PC-3 (cell line): ENCODE measurements at regions not wholly inside any gene's neighbourhood (a gene's known extent, or its start where the extent isn't known, plus 50 kb on each side); places are given as distances from the start of the nearest gene placed in this dataset.

Source experiments
- ATAC-seq: fragments of 200-7000 bp; cut with Tn5 transposase; 2 replicates; pipeline ENCODE4 v1.9.1; 2020; ENCODE audit warnings: mild to moderate bottlenecking, moderate library complexity
- BruUV-seq: library from RNA; stranded (reverse); fragments of 400-500 nt; replicated peaks from 2 replicates; lab custom pipeline; 2021; lab: Mats Ljungman, UMichigan
- CTCF ChIA-PET: fragments of 300-600 bp; sonication (Branson Sonifier 250); formaldehyde crosslinking; loops from one replicate; lab custom pipeline; 2022; ENCODE audit warnings: antibody characterized with exemption; lab: Charles Lee
- POLR2A ChIA-PET: fragments of 300-600 bp; sonication (Branson Sonifier 250); formaldehyde crosslinking; loops from one replicate; lab custom pipeline; 2022; ENCODE audit warnings: antibody characterized with exemption; ENCODE audit not compliant: unreplicated experiment; lab: Charles Lee
- DNase-seq: peaks from one replicate; pipeline ENCODE4 v3.0.0-alpha.2; 2015
- H2AFZ ChIP-seq: fragments of 300-600 bp; sonication (generic); 2 replicates; pipeline ENCODE4 v1.6.0; 2016; ENCODE audit warnings: antibody characterized with exemption, low read length
- H3F3A ChIP-seq: fragments of 300-600 bp; sonication (generic); one replicate; pipeline ENCODE4 v1.6.0; 2017; ENCODE audit warnings: antibody characterized with exemption, low read length, control low read depth, mild to moderate bottlenecking; ENCODE audit not compliant: unreplicated experiment
- H3K27ac ChIP-seq: fragments of 300-600 bp; sonication (generic); 2 replicates; pipeline ENCODE4 v1.5.1; 2016; ENCODE audit warnings: mild to moderate bottlenecking, low read length
- H3K27me3 ChIP-seq: fragments of 300-600 bp; sonication (generic); 2 replicates; pipeline ENCODE4 v1.6.1; 2016; ENCODE audit warnings: low read length, mixed read lengths
- H3K36me3 ChIP-seq: fragments of 300-600 bp; sonication (generic); 2 replicates; pipeline ENCODE4 v1.6.1; 2016; ENCODE audit warnings: low read depth, mixed run types, low read length, mixed read lengths
- H3K4me1 ChIP-seq: fragments of 300-600 bp; sonication (generic); 2 replicates; pipeline ENCODE4 v1.5.1; 2016; ENCODE audit warnings: low read length; ENCODE audit not compliant: insufficient read depth
- H3K4me2 ChIP-seq: fragments of 300-600 bp; sonication (generic); 2 replicates; pipeline ENCODE4 v1.6.0; 2016; ENCODE audit warnings: low read length
- H3K4me3 ChIP-seq: fragments of 300-600 bp; sonication (generic); 2 replicates; pipeline ENCODE4 v1.5.1; 2016; ENCODE audit warnings: mild to moderate bottlenecking, low read length, mixed read lengths
- H3K79me2 ChIP-seq: fragments of 300-600 bp; sonication (generic); 2 replicates; pipeline ENCODE4 v1.6.1; 2017; ENCODE audit warnings: low read length, mixed read lengths
- H3K9ac ChIP-seq: fragments of 300-600 bp; sonication (generic); 2 replicates; pipeline ENCODE4 v1.6.0; 2016; ENCODE audit warnings: mild to moderate bottlenecking, low read length
- H3K9me2 ChIP-seq: fragments of 300-600 bp; sonication (generic); replicated peaks from 2 replicates; pipeline ENCODE4 v1.6.1; 2016; ENCODE audit warnings: mixed run types, low read length, mixed read lengths
- H3K9me3 ChIP-seq: fragments of 300-600 bp; sonication (generic); 2 replicates; pipeline ENCODE4 v1.6.1; 2016; ENCODE audit warnings: low read length, mixed read lengths
- H4K20me1 ChIP-seq: fragments of 300-600 bp; sonication (generic); 2 replicates; pipeline ENCODE4 v1.6.1; 2016; ENCODE audit warnings: low read length, mixed read lengths
- EZH2 ChIP-seq: fragments of 300-600 bp; sonication (generic); IDR thresholded peaks from one replicate; pipeline ENCODE4 v1.6.1; 2017; ENCODE audit warnings: antibody characterized with exemption, mild to moderate bottlenecking, low read length; ENCODE audit not compliant: unreplicated experiment
- EZH2phosphoT487 ChIP-seq: fragments of 300-600 bp; sonication (generic); IDR thresholded peaks from 2 replicates; pipeline ENCODE4 v1.6.1; 2018; ENCODE audit warnings: mild to moderate bottlenecking, antibody characterized with exemption, low read length, borderline replicate concordance
- intact Hi-C: fragments of 100-400 bp; cut with micrococcal nuclease; formaldehyde crosslinking; loops from 2 replicates; pipeline ENCODE4 v1.9.0; 2023
- TF ChIP-seq, protein P1 (sequence below): fragments of 300-600 bp; sonication (generic); conservative IDR thresholded peaks from 2 replicates; pipeline ENCODE4 v1.5.1; 2017; ENCODE audit warnings: antibody characterized with exemption, low read depth, mild to moderate bottlenecking, low read length

DNA sequence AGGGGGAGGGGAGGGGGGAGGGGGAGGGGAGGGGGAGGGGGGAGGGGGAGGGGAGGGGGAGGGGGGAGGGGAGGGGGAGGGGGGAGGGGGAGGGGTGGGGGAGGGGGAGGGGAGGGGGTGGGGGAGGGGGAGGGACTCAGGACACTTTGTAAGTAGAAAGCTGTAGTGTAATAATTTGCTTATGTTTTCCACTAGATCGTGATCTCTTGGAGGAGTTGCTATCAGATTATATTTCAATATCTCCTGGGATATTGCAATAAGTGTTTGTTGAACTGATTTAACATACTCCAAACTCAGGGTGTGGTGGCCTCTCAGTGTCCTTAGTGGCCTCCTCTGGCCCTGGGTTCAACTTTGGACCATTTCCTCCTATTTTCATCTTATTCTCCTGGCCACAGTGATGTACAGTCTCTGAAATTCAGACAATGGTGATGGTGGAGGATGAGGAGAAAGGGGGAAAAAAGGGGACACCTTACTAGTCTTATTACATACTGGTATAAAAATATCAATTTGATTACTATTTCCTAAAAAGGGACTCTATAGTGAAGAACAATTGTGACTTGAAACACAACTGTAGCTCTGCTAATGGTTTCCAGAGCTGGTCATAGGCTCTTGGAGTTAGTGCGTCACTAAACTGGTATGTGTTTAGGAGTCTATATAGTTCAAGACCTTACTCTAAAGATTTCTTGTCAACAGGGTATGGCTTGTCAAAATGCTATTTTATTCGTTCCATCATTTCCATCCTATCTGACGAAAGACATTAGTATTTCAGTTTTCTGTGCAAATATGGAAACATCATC, 89.6 kb downstream of the DDX1 start:
- Histone ChIP-seq H2AFZ (no peak overlapping the region), H4K20me1 (no peaks in the 10 kb centered on the region), H3K9me2 (no peaks in the 10 kb centered on the region), H3K4me3 (no peak overlapping the region), H3K27ac (no peak overlapping the region), H3K27me3 (peaks cover 38% of the 10 kb centered on the region), H3K36me3 (no peaks in the 10 kb centered on the region), H3K9ac (no peak overlapping the region), H3K9me3 (no peaks in the 10 kb centered on the region), H3K79me2 (no peaks in the 10 kb centered on the region), H3F3A (no peaks in the 10 kb centered on the region), H3K4me1 (no peaks in the 10 kb centered on the region), H3K4me2 (no peak overlapping the region)
- intact Hi-C loops, result no loop called here
- no TSS peak for BruUV-seq
- ChIA-PET CTCF (no interaction called here), POLR2A (no interaction called here)
- ATAC-seq (no peak), DNase-seq (no peak)
- TF ChIP-seq EZH2phosphoT487 (no peak), EZH2 (no peak)
- TF ChIP-seq, protein P1, sequence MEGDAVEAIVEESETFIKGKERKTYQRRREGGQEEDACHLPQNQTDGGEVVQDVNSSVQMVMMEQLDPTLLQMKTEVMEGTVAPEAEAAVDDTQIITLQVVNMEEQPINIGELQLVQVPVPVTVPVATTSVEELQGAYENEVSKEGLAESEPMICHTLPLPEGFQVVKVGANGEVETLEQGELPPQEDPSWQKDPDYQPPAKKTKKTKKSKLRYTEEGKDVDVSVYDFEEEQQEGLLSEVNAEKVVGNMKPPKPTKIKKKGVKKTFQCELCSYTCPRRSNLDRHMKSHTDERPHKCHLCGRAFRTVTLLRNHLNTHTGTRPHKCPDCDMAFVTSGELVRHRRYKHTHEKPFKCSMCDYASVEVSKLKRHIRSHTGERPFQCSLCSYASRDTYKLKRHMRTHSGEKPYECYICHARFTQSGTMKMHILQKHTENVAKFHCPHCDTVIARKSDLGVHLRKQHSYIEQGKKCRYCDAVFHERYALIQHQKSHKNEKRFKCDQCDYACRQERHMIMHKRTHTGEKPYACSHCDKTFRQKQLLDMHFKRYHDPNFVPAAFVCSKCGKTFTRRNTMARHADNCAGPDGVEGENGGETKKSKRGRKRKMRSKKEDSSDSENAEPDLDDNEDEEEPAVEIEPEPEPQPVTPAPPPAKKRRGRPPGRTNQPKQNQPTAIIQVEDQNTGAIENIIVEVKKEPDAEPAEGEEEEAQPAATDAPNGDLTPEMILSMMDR, result no peak

DNA sequence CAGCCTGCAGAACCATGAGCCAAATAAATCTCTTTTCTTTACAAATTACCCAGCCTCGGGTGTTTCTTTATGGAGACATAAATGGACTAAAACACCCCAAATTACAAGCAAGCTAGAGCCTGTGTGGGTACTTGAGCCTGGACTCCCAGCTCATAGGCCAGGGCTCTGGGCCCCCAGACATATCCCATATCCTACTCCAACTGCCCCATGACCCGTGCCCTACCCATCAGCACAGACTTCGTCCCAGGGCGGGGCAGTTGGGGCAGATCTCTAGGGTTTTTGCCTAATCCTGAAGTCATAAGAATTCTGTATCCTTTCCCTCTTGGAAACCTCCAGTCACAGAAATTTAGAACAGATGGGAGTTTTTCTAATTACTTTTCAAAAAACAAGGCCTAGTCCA, 90.7 kb downstream of the DDX1 start:
- H3F3A ChIP-seq, result no peaks in the 10 kb centered on the region
- H3K9me2 ChIP-seq, result no peaks in the 10 kb centered on the region
- peaks cover 48% of the 10 kb centered on the region for H3K27me3 ChIP-seq
- no TSS peak for BruUV-seq
- ChIA-PET POLR2A (no interaction called here), CTCF (no interaction called here)
- no peak overlapping the region for H3K9ac ChIP-seq
- H3K9me3 ChIP-seq, result no peaks in the 10 kb centered on the region
- TF ChIP-seq EZH2 (no peak), EZH2phosphoT487 (no peak)
- TF ChIP-seq, protein P1, result no peak
- H3K36me3 ChIP-seq, result no peaks in the 10 kb centered on the region
- intact Hi-C loops, result no loop called here
- ATAC-seq (no peak), DNase-seq (no peak)
- no peaks in the 10 kb centered on the region for H3K79me2 ChIP-seq
- no peaks in the 10 kb centered on the region for H3K4me1 ChIP-seq
- H4K20me1 ChIP-seq, result no peaks in the 10 kb centered on the region
- no peak overlapping the region for H3K4me2 ChIP-seq
- no peak overlapping the region for H3K4me3 ChIP-seq
- no peak overlapping the region for H2AFZ ChIP-seq
- no peak overlapping the region for H3K27ac ChIP-seq
